ENCODE measurements at regions not wholly inside any gene's neighbourhood (a gene's known extent, or its start where the extent isn't known, plus 50 kb on each side); places are given as distances from the start of the nearest gene placed in this dataset.

DNA sequence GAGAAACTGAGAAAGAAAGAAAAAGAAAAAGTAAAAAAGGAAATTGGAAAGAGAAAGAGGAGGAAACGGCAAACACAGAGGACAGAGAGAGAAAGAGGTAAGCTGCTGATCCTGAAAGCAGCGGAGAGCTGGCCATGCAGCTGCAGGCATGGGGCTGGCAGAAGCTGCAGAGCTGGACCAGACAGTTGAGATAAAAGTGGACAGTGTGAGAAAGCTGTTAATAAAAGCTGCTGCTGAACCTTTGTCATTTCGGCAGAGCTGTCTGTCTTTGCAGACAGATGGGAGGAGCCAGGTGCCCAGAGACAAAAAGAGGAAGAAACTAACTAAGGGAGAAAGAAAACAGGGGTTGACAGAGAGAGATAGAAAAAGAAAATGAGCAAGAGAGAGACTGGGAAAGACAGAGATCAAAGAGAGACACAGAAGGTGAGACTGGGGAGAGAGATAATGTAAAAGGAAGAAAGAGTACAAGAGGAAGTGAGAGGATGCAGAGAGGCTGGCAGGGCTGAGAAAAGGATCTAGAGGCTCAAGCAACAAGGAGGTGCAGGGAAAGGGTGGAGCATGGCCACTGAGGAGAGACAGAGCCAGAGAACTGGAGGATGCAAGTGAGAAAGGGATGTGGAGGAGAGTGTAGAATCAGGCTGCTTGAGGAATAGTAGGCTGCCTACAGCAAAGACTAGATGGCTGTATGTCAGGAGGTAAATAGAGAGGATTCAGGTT, 376.8 kb upstream of the FGF16 start:
- POLR2A ChIA-PET, result no interaction called here
- no peak overlapping the region for H3K9ac ChIP-seq (ENCODE audit: insufficient read depth, low read depth, low read length)
- CTCF ChIA-PET (ENCODE audit: low intra/inter-chr PET ratio, low total read pairs), result no interaction called here
- H4K20me1 ChIP-seq (ENCODE audit: insufficient read depth, low read length), result no peaks in the 10 kb centered on the region
- no peaks in the 10 kb centered on the region for H3K27me3 ChIP-seq (ENCODE audit: control insufficient read depth in 1 of 2, insufficient read depth in 2 of 2, low read length in 2 of 2)
- DNase-seq (ENCODE audit: low spot score), result no peak
- H3K4me2 ChIP-seq (ENCODE audit: low read depth, low read length), result no peak overlapping the region
- WGBS (ENCODE audit: low lambda C conversion rate), result 43% methylated on average over 3 of the region's 3 CpGs
- BruUV-seq (replicated peaks), result no TSS peak
- in situ Hi-C loops (cut with HindIII; ENCODE audit: extremely low pct_ligation_motif_present, low pct_unique_long_range_greater_than_20kb), result no loop called here
- no peak overlapping the region for H3K27ac ChIP-seq (ENCODE audit: extremely low read length, insufficient read depth, low read length)
- H3K36me3 ChIP-seq (replicated peaks in 1 of 2; ENCODE audit: control insufficient read depth in 1 of 2, insufficient read depth in 2 of 2, low read length in 2 of 2), result no peaks in the 10 kb centered on the region
- TF ChIP-seq ZNF609 (CRISPR knock-in tag; IDR thresholded peaks at IDR 0.05; ENCODE audit: borderline replicate concordance) (no peak), NONO (IDR thresholded peaks at IDR 0.05) (no peak), NONO (CRISPR knock-in tag; conservative IDR thresholded peaks at IDR 0.05) (no peak), RARG (CRISPR knock-in tag; IDR thresholded peaks at IDR 0.05; ENCODE audit: low read depth) (no peak), NRL (CRISPR knock-in tag; IDR thresholded peaks at IDR 0.05; ENCODE audit: borderline replicate concordance) (no peak), TAF1 (CRISPR knock-in tag; IDR thresholded peaks at IDR 0.05) (no peak)
- TF ChIP-seq, protein P1, sequence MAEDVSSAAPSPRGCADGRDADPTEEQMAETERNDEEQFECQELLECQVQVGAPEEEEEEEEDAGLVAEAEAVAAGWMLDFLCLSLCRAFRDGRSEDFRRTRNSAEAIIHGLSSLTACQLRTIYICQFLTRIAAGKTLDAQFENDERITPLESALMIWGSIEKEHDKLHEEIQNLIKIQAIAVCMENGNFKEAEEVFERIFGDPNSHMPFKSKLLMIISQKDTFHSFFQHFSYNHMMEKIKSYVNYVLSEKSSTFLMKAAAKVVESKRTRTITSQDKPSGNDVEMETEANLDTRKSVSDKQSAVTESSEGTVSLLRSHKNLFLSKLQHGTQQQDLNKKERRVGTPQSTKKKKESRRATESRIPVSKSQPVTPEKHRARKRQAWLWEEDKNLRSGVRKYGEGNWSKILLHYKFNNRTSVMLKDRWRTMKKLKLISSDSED (CRISPR knock-in tag; IDR thresholded peaks at IDR 0.05), result no peak
- no peaks in the 10 kb centered on the region for H3K79me2 ChIP-seq (ENCODE audit: insufficient read depth, low read length)
- intact Hi-C loops (cut with micrococcal nuclease; ENCODE audit: unreplicated experiment), result no loop called here
- no peak overlapping the region for H2AFZ ChIP-seq (ENCODE audit: low read length)
- no peak overlapping the region for H3K4me3 ChIP-seq (replicated peaks in 1 of 3; ENCODE audit: insufficient read depth in 1 of 3, low read depth in 2 of 3, low read length in 3 of 3)
- no peak for FAIRE-seq
- H3K4me1 ChIP-seq (ENCODE audit: insufficient read depth, low read length), result no peaks in the 10 kb centered on the region
- H3K9me3 ChIP-seq (ENCODE audit: low read length), result no peaks in the 10 kb centered on the region
- ATAC-seq, result no peak
